Keratinocyte (primary cell): ENCODE measurements at regions not wholly inside any gene's neighbourhood (a gene's known extent, or its start where the extent isn't known, plus 50 kb on each side); places are given as distances from the start of the nearest gene placed in this dataset.

Experiments used
- DNase-seq: peaks from one replicate; pipeline ENCODE4 v3.0.0-alpha.2; 2011; ENCODE audit warnings: low read depth, missing footprints, low spot score
- FAIRE-seq: peaks from 2 replicates; lab custom pipeline; 2011; peaks lifted over from hg19 to GRCh38; lab: Jason Lieb, UNC
- H2AFZ ChIP-seq: 2 replicates; pipeline ENCODE4 v1.6.0; 2012; ENCODE audit warnings: low read length, control low read depth, inconsistent platforms; ENCODE audit not compliant: control insufficient read depth
- H3K27ac ChIP-seq: 2 replicates; pipeline ENCODE4 v1.5.1; 2011; ENCODE audit warnings: low read length; ENCODE audit not compliant: control insufficient read depth, insufficient read depth
- H3K27me3 ChIP-seq: 3 replicates; pipeline ENCODE4 v1.6.0; 2011; ENCODE audit warnings: low read length; ENCODE audit not compliant: control insufficient read depth, insufficient read depth; ENCODE audit errors: extremely low read depth
- H3K36me3 ChIP-seq, 2 experiments: 2 replicates in 1 of 2; 3 replicates in 1 of 2; pipeline ENCODE4 v1.5.1; 2011; ENCODE audit warnings: low read length in 2 of 2, mild to moderate bottlenecking in 1 of 2; ENCODE audit not compliant: control insufficient read depth in 2 of 2, insufficient read depth in 2 of 2; ENCODE audit errors: extremely low read depth in 1 of 2
- H3K4me1 ChIP-seq: 3 replicates; pipeline ENCODE4 v1.5.1; 2011; ENCODE audit warnings: low read length; ENCODE audit not compliant: control insufficient read depth, insufficient read depth; ENCODE audit errors: extremely low read depth
- H3K4me2 ChIP-seq: 3 replicates; pipeline ENCODE4 v1.6.0; 2011; ENCODE audit warnings: low read depth, low read length; ENCODE audit not compliant: control insufficient read depth, insufficient read depth; ENCODE audit errors: extremely low read depth
- H3K4me3 ChIP-seq, 3 experiments: fragments of 200-600 bp in 1 of 3; sonication (generic) in 1 of 3; 2 replicates in 2 of 3; 3 replicates in 1 of 3; pipeline ENCODE4 v1.5.1; 2011 to 2016; ENCODE audit warnings: low read length in 3 of 3, mild to moderate bottlenecking in 3 of 3, control low read depth in 2 of 3, inconsistent platforms in 1 of 3, low read depth in 1 of 3, mixed read lengths in 1 of 3, mixed run types in 1 of 3, moderate library complexity in 1 of 3; ENCODE audit not compliant: control insufficient read depth in 2 of 3, insufficient read depth in 2 of 3; ENCODE audit errors: extremely low read depth in 1 of 3
- H3K79me2 ChIP-seq: 2 replicates; pipeline ENCODE4 v1.6.0; 2012; ENCODE audit warnings: low read length; ENCODE audit not compliant: control insufficient read depth, insufficient read depth
- H3K9ac ChIP-seq: 3 replicates; pipeline ENCODE4 v1.6.0; 2011; ENCODE audit warnings: low read length; ENCODE audit not compliant: control insufficient read depth, insufficient read depth; ENCODE audit errors: extremely low read depth
- H3K9me1 ChIP-seq: 3 replicates; pipeline ENCODE4 v1.6.0; 2011; ENCODE audit warnings: low read length; ENCODE audit not compliant: control insufficient read depth, insufficient read depth; ENCODE audit errors: extremely low read depth
- H3K9me3 ChIP-seq: 2 replicates; pipeline ENCODE4 v1.5.1; 2012; ENCODE audit warnings: low read depth, low read length; ENCODE audit not compliant: control insufficient read depth
- H4K20me1 ChIP-seq: 3 replicates; pipeline ENCODE4 v1.6.0; 2011; ENCODE audit warnings: low read length; ENCODE audit not compliant: control insufficient read depth, insufficient read depth; ENCODE audit errors: extremely low read depth
- CTCF ChIP-seq, 3 experiments: IDR thresholded peaks in 1 of 3; conservative IDR thresholded peaks in 1 of 3; optimal IDR thresholded peaks in 1 of 3; 2 replicates in 2 of 3; 3 replicates in 1 of 3; pipeline versions ENCODE3 to v1.5.1; 2011; ENCODE audit warnings: low read length in 3 of 3, mild to moderate bottlenecking in 3 of 3, moderate library complexity in 2 of 3, control low read depth in 1 of 3, inconsistent platforms in 1 of 3; ENCODE audit not compliant: insufficient read depth in 2 of 3; ENCODE audit errors: extremely low read depth in 1 of 3
- EZH2 ChIP-seq: IDR thresholded peaks from one replicate; pipeline ENCODE4 v1.6.1; 2012; ENCODE audit warnings: inconsistent platforms, mild to moderate bottlenecking, low read length, moderate library complexity
- dilution Hi-C: fragments of 300-500 bp; cut with MboI; formaldehyde crosslinking; loops from one replicate; pipeline ENCODE4 v1.7.0; 2020; ENCODE audit warnings: low sequenced_read_pairs; ENCODE audit not compliant: extremely low pct_ligation_motif_present

DNA sequence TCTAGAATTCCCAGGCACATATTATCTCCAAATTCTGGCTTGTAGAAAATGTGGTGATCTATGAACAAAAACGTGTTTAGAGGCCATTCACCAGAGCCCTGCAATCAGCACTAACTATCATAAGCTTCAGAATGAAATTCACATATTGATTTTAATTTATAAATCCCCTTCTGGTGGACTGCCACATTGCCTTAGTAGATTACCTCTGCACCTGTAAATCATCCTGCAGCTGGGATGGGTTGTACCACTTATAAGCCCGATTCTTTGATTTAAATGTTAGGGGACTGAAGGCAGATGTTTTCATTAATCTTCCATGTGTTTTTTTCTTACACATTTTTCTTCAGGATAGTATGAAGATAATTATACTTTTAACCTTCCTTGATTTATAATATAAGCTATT lies 140.7 kb upstream of the PTPRD start:
- no peak overlapping the region for H3K9ac ChIP-seq
- H3K4me3 ChIP-seq = no peak overlapping the region
- no peaks in the 10 kb centered on the region for H3K9me1 ChIP-seq
- DNase-seq (no peak), FAIRE-seq (no peak)
- H3K9me3 ChIP-seq = no peaks in the 10 kb centered on the region
- H3K4me2 ChIP-seq = no peak overlapping the region
- no peak for TF ChIP-seq CTCF (optimal IDR thresholded peaks at IDR 0.05 in 1 of 3, IDR thresholded peaks at IDR 0.05 in 1 of 3, conservative IDR thresholded peaks at IDR 0.05 in 1 of 3; ENCODE audit: extremely low read depth in 1 of 3, insufficient read depth in 2 of 3, low read length in 3 of 3)
- TF ChIP-seq EZH2 = no peak
- H3K4me1 ChIP-seq = no peaks in the 10 kb centered on the region
- H3K27ac ChIP-seq = no peak overlapping the region
- H3K79me2 ChIP-seq = no peaks in the 10 kb centered on the region
- H4K20me1 ChIP-seq = no peaks in the 10 kb centered on the region
- dilution Hi-C loops = no loop called here
- no peak overlapping the region for H2AFZ ChIP-seq
- H3K36me3 ChIP-seq = no peaks in the 10 kb centered on the region
- no peaks in the 10 kb centered on the region for H3K27me3 ChIP-seq

GRCh38 chr9:10764481-10764880 lies 151.7 kb upstream of the PTPRD start:
- H4K20me1 ChIP-seq = no peaks in the 10 kb centered on the region
- H3K9me3 ChIP-seq = no peaks in the 10 kb centered on the region
- no peak overlapping the region for H3K27ac ChIP-seq
- H3K4me2 ChIP-seq = no peak overlapping the region
- no peak for FAIRE-seq
- no peak overlapping the region for H3K4me3 ChIP-seq
- no peaks in the 10 kb centered on the region for H3K9me1 ChIP-seq
- TF ChIP-seq CTCF (optimal IDR thresholded peaks at IDR 0.05 in 1 of 3, IDR thresholded peaks at IDR 0.05 in 1 of 3, conservative IDR thresholded peaks at IDR 0.05 in 1 of 3; ENCODE audit: extremely low read depth in 1 of 3, insufficient read depth in 2 of 3, low read length in 3 of 3) (no peak), EZH2 (no peak)
- H3K9ac ChIP-seq = no peak overlapping the region
- H3K79me2 ChIP-seq = no peaks in the 10 kb centered on the region
- H2AFZ ChIP-seq = no peak overlapping the region
- dilution Hi-C loops = no loop called here
- H3K27me3 ChIP-seq = no peaks in the 10 kb centered on the region
- H3K36me3 ChIP-seq = no peaks in the 10 kb centered on the region
- no peaks in the 10 kb centered on the region for H3K4me1 ChIP-seq
- no peak for DNase-seq
